IMR-90 (cell line): ENCODE measurements at regions not wholly inside any gene's neighbourhood (a gene's known extent, or its start where the extent isn't known, plus 50 kb on each side); places are given as distances from the start of the nearest gene placed in this dataset.

ENCODE experiments used
- ATAC-seq: fragments of 200-7000 bp; cut with Tn5 transposase; 2 replicates; pipeline ENCODE4 v1.9.1; 2020; ENCODE audit warnings: low read depth, mild to moderate bottlenecking, moderate library complexity
- BruUV-seq: library from RNA; stranded (reverse); fragments of 400-500 nt; replicated peaks from 2 replicates; lab custom pipeline; 2021; lab: Mats Ljungman, UMichigan
- CTCF ChIA-PET: fragments of 300-600 bp; formaldehyde crosslinking; extraction: SDS; loops from one replicate; lab custom pipeline; 2021; ENCODE audit warnings: antibody characterized with exemption; lab: Yijun Ruan, JAX
- POLR2A ChIA-PET: fragments of 300-600 bp; sonication (Branson Sonifier 250); formaldehyde crosslinking; loops from one replicate; lab custom pipeline; 2022; ENCODE audit warnings: antibody characterized with exemption; ENCODE audit not compliant: unreplicated experiment; lab: Charles Lee
- DNase-seq: peaks from one replicate; pipeline ENCODE4 v3.0.0; 2013
- H2AFZ ChIP-seq: replicated peaks from 2 replicates; pipeline ENCODE3; 2013; ENCODE audit warnings: low read length, mild to moderate bottlenecking; ENCODE audit not compliant: poor library complexity
- H2AK5ac ChIP-seq: 2 replicates; pipeline ENCODE4 v1.6.1; 2013; ENCODE audit warnings: low read depth, low read length, inconsistent platforms
- H2AK9ac ChIP-seq: replicated peaks from 2 replicates; pipeline ENCODE3; 2013; ENCODE audit warnings: mild to moderate bottlenecking, low read depth, low read length, moderate library complexity; ENCODE audit not compliant: poor library complexity
- H2BK120ac ChIP-seq: 2 replicates; pipeline ENCODE4 v1.6.1; 2013; ENCODE audit warnings: low read depth, low read length, inconsistent platforms
- H2BK15ac ChIP-seq: 3 replicates; pipeline ENCODE4 v1.6.1; 2013; ENCODE audit warnings: low read depth, low read length, inconsistent platforms
- H2BK20ac ChIP-seq: 2 replicates; pipeline ENCODE4 v1.6.1; 2013; ENCODE audit warnings: low read depth, mild to moderate bottlenecking, inconsistent platforms, low read length, moderate library complexity
- H2BK5ac ChIP-seq: 2 replicates; pipeline ENCODE4 v1.6.1; 2013; ENCODE audit warnings: mild to moderate bottlenecking, low read depth, low read length, inconsistent platforms; ENCODE audit not compliant: poor library complexity, severe bottlenecking
- H3K14ac ChIP-seq: replicated peaks from 2 replicates; pipeline ENCODE4 v1.6.1; 2013; ENCODE audit warnings: low read depth, low read length, inconsistent platforms
- H3K18ac ChIP-seq: 2 replicates; pipeline ENCODE4 v1.6.1; 2013; ENCODE audit warnings: low read depth, low read length, control low read depth
- H3K23ac ChIP-seq: 2 replicates; pipeline ENCODE4 v1.6.1; 2013; ENCODE audit warnings: low read depth, low read length, inconsistent platforms
- H3K27ac ChIP-seq: 2 replicates; pipeline ENCODE4 v1.5.1; 2013; ENCODE audit warnings: mild to moderate bottlenecking, control low read depth, low read length; ENCODE audit not compliant: insufficient read depth
- H3K27me3 ChIP-seq: 2 replicates; pipeline ENCODE4 v1.6.1; 2013; ENCODE audit warnings: low read length; ENCODE audit not compliant: control insufficient read depth, insufficient read depth
- H3K36me3 ChIP-seq: 2 replicates; pipeline ENCODE4 v1.6.1; 2013; ENCODE audit warnings: low read length, mixed read lengths; ENCODE audit not compliant: control insufficient read depth, insufficient read depth
- H3K4ac ChIP-seq: 2 replicates; pipeline ENCODE4 v1.6.1; 2013; ENCODE audit warnings: low read depth, low read length, inconsistent platforms
- H3K4me1 ChIP-seq: 2 replicates; pipeline ENCODE4 v1.6.1; 2013; ENCODE audit warnings: low read length, mixed read lengths; ENCODE audit not compliant: control insufficient read depth, insufficient read depth
- H3K4me2 ChIP-seq: 2 replicates; pipeline ENCODE4 v1.6.1; 2013; ENCODE audit warnings: low read depth, mild to moderate bottlenecking, control low read depth, low read length, moderate library complexity
- H3K4me3 ChIP-seq: 2 replicates; pipeline ENCODE4 v1.5.1; 2013; ENCODE audit warnings: low read depth, mild to moderate bottlenecking, control low read depth, low read length, moderate library complexity; ENCODE audit not compliant: insufficient read depth
- H3K56ac ChIP-seq: 2 replicates; pipeline ENCODE4 v1.6.1; 2013; ENCODE audit warnings: low read length, inconsistent platforms; ENCODE audit not compliant: insufficient read depth; ENCODE audit errors: extremely low read depth
- H3K79me1 ChIP-seq, 2 experiments: 2 replicates each; pipeline ENCODE4 v1.6.1; 2013; ENCODE audit warnings: low read length in 2 of 2, inconsistent platforms in 1 of 2, low read depth in 1 of 2
- H3K9ac ChIP-seq: 2 replicates; pipeline ENCODE4 v1.6.1; 2013; ENCODE audit warnings: low read depth, low read length, control low read depth
- H3K9me1 ChIP-seq: 2 replicates; pipeline ENCODE4 v1.6.1; 2013; ENCODE audit warnings: low read length, inconsistent platforms; ENCODE audit not compliant: insufficient read depth
- H3K9me3 ChIP-seq: 2 replicates; pipeline ENCODE4 v1.6.1; 2013; ENCODE audit warnings: low read length; ENCODE audit not compliant: control insufficient read depth, insufficient read depth
- H4K20me1 ChIP-seq: 2 replicates; pipeline ENCODE4 v1.6.1; 2013; ENCODE audit warnings: low read length, inconsistent platforms; ENCODE audit not compliant: insufficient read depth
- H4K5ac ChIP-seq: 2 replicates; pipeline ENCODE4 v1.6.1; 2013; ENCODE audit warnings: mild to moderate bottlenecking, low read depth, low read length, control low read depth
- H4K8ac ChIP-seq, 2 experiments: 2 replicates each; pipeline ENCODE4 v1.6.1; 2013; ENCODE audit warnings: low read depth in 2 of 2, low read length in 2 of 2, control low read depth in 1 of 2, inconsistent platforms in 1 of 2
- H4K91ac ChIP-seq: 2 replicates; pipeline ENCODE4 v1.6.1; 2013; ENCODE audit warnings: low read depth, low read length, inconsistent platforms; ENCODE audit not compliant: insufficient read depth
- BHLHE40 ChIP-seq: fragments of 150-350 bp; IDR thresholded peaks from 2 replicates; pipeline ENCODE4 v1.6.1; 2016; ENCODE audit warnings: mild to moderate bottlenecking, low read depth, low read length
- CEBPB ChIP-seq: IDR thresholded peaks from 2 replicates; pipeline ENCODE4 v1.6.1; 2012; ENCODE audit warnings: low read depth, low read length, improper control_type of control experiment
- CHD1 ChIP-seq: IDR thresholded peaks from 2 replicates; pipeline ENCODE4 v1.6.1; 2012; ENCODE audit warnings: low read depth, low read length, improper control_type of control experiment
- CTCF ChIP-seq: conservative IDR thresholded peaks from 2 replicates; pipeline ENCODE4 v1.5.1; 2012; ENCODE audit warnings: mild to moderate bottlenecking, low read depth, low read length, improper control_type of control experiment
- ELK1 ChIP-seq: fragments of 150-350 bp; IDR thresholded peaks from 2 replicates; pipeline ENCODE4 v1.6.1; 2016; ENCODE audit warnings: low read depth, mild to moderate bottlenecking, low read length, moderate library complexity, borderline replicate concordance
- FOS ChIP-seq: fragments of 150-350 bp; IDR thresholded peaks from 2 replicates; pipeline ENCODE4 v1.6.1; 2016; ENCODE audit warnings: low read depth, low read length
- MAFK ChIP-seq: IDR thresholded peaks from 2 replicates; pipeline ENCODE4 v1.6.1; 2012; ENCODE audit warnings: low read depth, low read length, improper control_type of control experiment
- MAZ ChIP-seq: IDR thresholded peaks from 2 replicates; pipeline ENCODE4 v1.6.1; 2012; ENCODE audit warnings: low read depth, mild to moderate bottlenecking, low read length, improper control_type of control experiment, moderate library complexity, borderline replicate concordance
- MXI1 ChIP-seq: IDR thresholded peaks from 2 replicates; pipeline ENCODE4 v1.6.1; 2012; ENCODE audit warnings: low read depth, mild to moderate bottlenecking, low read length, moderate library complexity, borderline replicate concordance
- NFE2L2 ChIP-seq: fragments of 150-350 bp; IDR thresholded peaks from 2 replicates; pipeline ENCODE4 v1.6.1; 2016; ENCODE audit warnings: low read depth, mild to moderate bottlenecking, low read length
- POLR2A ChIP-seq: IDR thresholded peaks from 2 replicates; pipeline ENCODE4 v1.6.1; 2012; ENCODE audit warnings: mild to moderate bottlenecking, low read depth, low read length
- RAD21 ChIP-seq: IDR thresholded peaks from 2 replicates; pipeline ENCODE4 v1.6.1; 2012; ENCODE audit warnings: low read length, improper control_type of control experiment
- RCOR1 ChIP-seq: IDR thresholded peaks from 2 replicates; pipeline ENCODE4 v1.6.1; 2012; ENCODE audit warnings: mild to moderate bottlenecking, low read length, improper control_type of control experiment; ENCODE audit not compliant: insufficient replicate concordance
- RFX5 ChIP-seq: IDR thresholded peaks from 2 replicates; pipeline ENCODE4 v1.8.0; 2012; ENCODE audit warnings: low read depth, mild to moderate bottlenecking, low read length, moderate library complexity
- SMC3 ChIP-seq: fragments of 150-350 bp; IDR thresholded peaks from 2 replicates; pipeline ENCODE4 v1.6.1; 2016; ENCODE audit warnings: low read depth, mild to moderate bottlenecking, antibody characterized with exemption, low read length, moderate library complexity
- USF2 ChIP-seq: fragments of 150-350 bp; IDR thresholded peaks from 2 replicates; pipeline ENCODE4 v1.6.1; 2017; ENCODE audit warnings: mild to moderate bottlenecking, antibody characterized with exemption, low read length, low read depth
- WGBS, 2 experiments: methylation state at CpG; one replicate each; pipeline versions ENCODE4 v1.1.5 to v1.1.7; 2013; ENCODE audit warnings: missing lambda C conversion rate in 2 of 2; ENCODE audit not compliant: insufficient read length in 1 of 2; ENCODE audit errors: extremely low coverage in 2 of 2; 5-methylcytosine and 5-hydroxymethylcytosine counted together
- dilution Hi-C: fragments of 300-500 bp; cut with HindIII; formaldehyde crosslinking; loops from one replicate; pipeline ENCODE4 v1.14.3; 2018; ENCODE audit warnings: low sequenced_read_pairs; ENCODE audit not compliant: unreplicated experiment
- in situ Hi-C: fragments of 300-500 bp; cut with MboI; formaldehyde crosslinking; loops from 3 replicates; pipeline ENCODE4 v1.14.3; 2019; ENCODE audit warnings: low sequenced_read_pairs, inconsistent platforms, mixed read lengths
- intact Hi-C: fragments of 100-400 bp; cut with micrococcal nuclease; formaldehyde crosslinking; loops from 2 replicates; pipeline ENCODE4 v1.10.0; 2022

- Histone ChIP-seq H4K20me1 (no peaks in the 10 kb centered on the region), H3K36me3 (peaks cover 9% of the 10 kb centered on the region), H2AK5ac (no peak overlapping the region), H4K5ac (no peak overlapping the region), H3K4me3 (no peak overlapping the region), H2BK5ac (no peak overlapping the region), H3K4ac (no peak overlapping the region), H2BK120ac (no peak overlapping the region), H4K91ac (no peak overlapping the region), H3K9me1 (no peaks in the 10 kb centered on the region), H4K8ac (no peak overlapping the region), H3K4me1 (no peaks in the 10 kb centered on the region), H3K27me3 (no peaks in the 10 kb centered on the region), H3K23ac (no peak overlapping the region), H3K9ac (no peak overlapping the region), H3K79me1 (0 out of 4 replicates have a peak, but pooled peaks cover 0 to 3% of the 10 kb centered on the region in 2 experiments), H3K14ac (no peak overlapping the region), H2AFZ (no peak overlapping the region), H3K9me3 (no peaks in the 10 kb centered on the region), H3K18ac (no peak overlapping the region), H3K27ac (no peak overlapping the region), H3K56ac (no peak overlapping the region), H2BK15ac (no peak overlapping the region), H2BK20ac (no peak overlapping the region), H3K4me2 (no peak overlapping the region), H2AK9ac (no peak overlapping the region)
- intact Hi-C loops, result loop anchor here (5.0 kb wide), 1 partner anchor 35 kb away; no protein-coding TSS in a partner anchor
- ChIA-PET CTCF (no interaction called here), POLR2A (no interaction called here)
- WGBS, 2 experiments, result no CpG with 5 or more reads among the region's 3 CpGs
- TF ChIP-seq MAZ (no peak), USF2 (no peak), MAFK (no peak), CEBPB (no peak), CTCF (no peak), RCOR1 (no peak), MXI1 (no peak), FOS (no peak), RFX5 (no peak), NFE2L2 (no peak), CHD1 (no peak), BHLHE40 (no peak), ELK1 (no peak), RAD21 (no peak), POLR2A (no peak), SMC3 (no peak)
- in situ Hi-C loops, result no loop called here
- dilution Hi-C loops, result no loop called here
- BruUV-seq, result no TSS peak
- ATAC-seq (no peak), DNase-seq (no peak)
Measured at GRCh38 chr15:52626671-52627369, 52.4 kb downstream of the ATOSA start.
